GM12872 (cell line): ENCODE measurements at regions not wholly inside any gene's neighbourhood (a gene's known extent, or its start where the extent isn't known, plus 50 kb on each side); places are given as distances from the start of the nearest gene placed in this dataset.

ENCODE experiments used
- CTCF ChIP-seq: IDR thresholded peaks from 3 replicates; pipeline ENCODE4 v1.5.1; 2011; ENCODE audit warnings: low read depth, mild to moderate bottlenecking, low read length, moderate library complexity; ENCODE audit not compliant: insufficient read depth

- no peak for TF ChIP-seq CTCF
These were observed 973.7 kb downstream of the MCTP2 start for GRCh38 chr15:95205077-95205476.

GRCh38 chr15:95208071-95208470, 976.7 kb downstream of the MCTP2 start:
- TF ChIP-seq CTCF, result no peak

GRCh38 chr15:95208988-95209387, 977.6 kb downstream of the MCTP2 start:
- no peak for TF ChIP-seq CTCF

- TF ChIP-seq CTCF, result no peak
These were observed 979.1 kb downstream of the MCTP2 start for GRCh38 chr15:95210436-95210981.

GRCh38 chr15:95215017-95215416, 983.7 kb downstream of the MCTP2 start:
- TF ChIP-seq CTCF, result no peak

- no peak for TF ChIP-seq CTCF
These were observed 995.5 kb downstream of the MCTP2 start for GRCh38 chr15:95226835-95227234.

GRCh38 chr15:95227235-95227634, 995.9 kb downstream of the MCTP2 start:
- TF ChIP-seq CTCF, result no peak
